ENCODE measurements at regions not wholly inside any gene's neighbourhood (a gene's known extent, or its start where the extent isn't known, plus 50 kb on each side); places are given as distances from the start of the nearest gene placed in this dataset.

DNA sequence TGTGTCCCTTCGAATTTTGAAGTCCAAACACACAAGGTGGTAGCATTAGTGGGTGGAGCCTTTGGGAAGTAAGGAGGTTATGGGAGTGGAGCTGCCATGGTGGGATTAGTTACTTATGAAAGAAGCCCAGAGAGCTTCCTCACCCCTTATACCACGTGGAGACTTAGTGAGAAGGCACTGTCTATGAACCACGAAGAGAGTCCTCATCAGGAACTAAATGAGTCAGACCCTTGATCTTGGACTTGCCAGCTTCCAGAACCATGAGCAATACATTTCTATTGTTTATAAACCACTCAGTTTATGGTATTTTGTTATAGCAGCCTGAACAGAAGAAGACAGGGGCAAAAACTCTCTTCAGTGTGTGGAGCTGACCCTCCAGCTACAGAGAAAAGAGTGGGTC lies 259.3 kb upstream of the AJAP1 start:
- H3K4me1 ChIP-seq (ENCODE audit: control insufficient read depth in 1 of 2, insufficient read depth in 1 of 2, low read depth in 1 of 2, low read length in 1 of 2): no peaks in the 10 kb centered on the region
- H3K27ac ChIP-seq: no peak overlapping the region
- no peaks in the 10 kb centered on the region for H3K27me3 ChIP-seq
- TF ChIP-seq, protein P1, sequence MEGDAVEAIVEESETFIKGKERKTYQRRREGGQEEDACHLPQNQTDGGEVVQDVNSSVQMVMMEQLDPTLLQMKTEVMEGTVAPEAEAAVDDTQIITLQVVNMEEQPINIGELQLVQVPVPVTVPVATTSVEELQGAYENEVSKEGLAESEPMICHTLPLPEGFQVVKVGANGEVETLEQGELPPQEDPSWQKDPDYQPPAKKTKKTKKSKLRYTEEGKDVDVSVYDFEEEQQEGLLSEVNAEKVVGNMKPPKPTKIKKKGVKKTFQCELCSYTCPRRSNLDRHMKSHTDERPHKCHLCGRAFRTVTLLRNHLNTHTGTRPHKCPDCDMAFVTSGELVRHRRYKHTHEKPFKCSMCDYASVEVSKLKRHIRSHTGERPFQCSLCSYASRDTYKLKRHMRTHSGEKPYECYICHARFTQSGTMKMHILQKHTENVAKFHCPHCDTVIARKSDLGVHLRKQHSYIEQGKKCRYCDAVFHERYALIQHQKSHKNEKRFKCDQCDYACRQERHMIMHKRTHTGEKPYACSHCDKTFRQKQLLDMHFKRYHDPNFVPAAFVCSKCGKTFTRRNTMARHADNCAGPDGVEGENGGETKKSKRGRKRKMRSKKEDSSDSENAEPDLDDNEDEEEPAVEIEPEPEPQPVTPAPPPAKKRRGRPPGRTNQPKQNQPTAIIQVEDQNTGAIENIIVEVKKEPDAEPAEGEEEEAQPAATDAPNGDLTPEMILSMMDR (IDR thresholded peaks at IDR 0.05): no peak
- no peaks in the 10 kb centered on the region for H3K36me3 ChIP-seq
- H3K9me3 ChIP-seq: no peaks in the 10 kb centered on the region
- no peak overlapping the region for H3K4me3 ChIP-seq (ENCODE audit: low read depth in 1 of 2, low read length in 1 of 2)

DNA sequence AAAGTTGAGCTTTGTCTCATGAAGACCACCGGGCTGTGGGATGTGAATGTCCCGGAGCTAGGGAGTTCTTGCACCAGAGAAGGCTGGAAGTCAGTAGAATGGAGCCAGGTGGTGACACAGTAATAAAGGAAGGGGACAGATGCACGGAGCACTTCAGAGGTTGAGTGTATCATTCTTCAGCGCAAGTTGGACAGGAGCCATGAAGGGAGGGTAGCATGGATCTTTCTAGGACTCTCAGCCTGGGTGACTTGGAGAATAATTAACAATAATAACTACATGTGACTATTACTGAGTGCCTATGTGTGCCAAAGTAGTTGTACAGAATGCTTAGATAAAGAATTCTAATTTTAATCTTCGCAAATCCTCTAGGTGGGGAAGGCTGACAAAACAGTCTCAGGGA lies 258.7 kb upstream of the AJAP1 start:
- no peaks in the 10 kb centered on the region for H3K4me1 ChIP-seq (ENCODE audit: control insufficient read depth in 1 of 2, insufficient read depth in 1 of 2, low read depth in 1 of 2, low read length in 1 of 2)
- no peaks in the 10 kb centered on the region for H3K36me3 ChIP-seq
- H3K27ac ChIP-seq: no peak overlapping the region
- H3K4me3 ChIP-seq (ENCODE audit: low read depth in 1 of 2, low read length in 1 of 2): no peak overlapping the region
- H3K27me3 ChIP-seq: no peaks in the 10 kb centered on the region
- TF ChIP-seq, protein P1 (IDR thresholded peaks at IDR 0.05): no peak
- no peaks in the 10 kb centered on the region for H3K9me3 ChIP-seq

- Histone ChIP-seq H3K36me3 (no peaks in the 10 kb centered on the region), H3K4me1 (ENCODE audit: control insufficient read depth in 1 of 2, insufficient read depth in 1 of 2, low read depth in 1 of 2, low read length in 1 of 2) (no peaks in the 10 kb centered on the region), H3K4me3 (ENCODE audit: low read depth in 1 of 2, low read length in 1 of 2) (no peak overlapping the region), H3K9me3 (no peaks in the 10 kb centered on the region), H3K27me3 (no peaks in the 10 kb centered on the region), H3K27ac (no peak overlapping the region)
- TF ChIP-seq, protein P1 (IDR thresholded peaks at IDR 0.05): no peak
These were observed 257.9 kb upstream of the AJAP1 start for GRCh38 chr1:4396551-4396950.

- H3K36me3 ChIP-seq: no peaks in the 10 kb centered on the region
- no peak overlapping the region for H3K4me3 ChIP-seq (ENCODE audit: low read depth in 1 of 2, low read length in 1 of 2)
- no peaks in the 10 kb centered on the region for H3K4me1 ChIP-seq (ENCODE audit: control insufficient read depth in 1 of 2, insufficient read depth in 1 of 2, low read depth in 1 of 2, low read length in 1 of 2)
- no peaks in the 10 kb centered on the region for H3K9me3 ChIP-seq
- H3K27me3 ChIP-seq: no peaks in the 10 kb centered on the region
- TF ChIP-seq, protein P1 (IDR thresholded peaks at IDR 0.05): no peak
- no peak overlapping the region for H3K27ac ChIP-seq
These were observed 257.2 kb upstream of the AJAP1 start for GRCh38 chr1:4397196-4397595.

GRCh38 chr1:4402032-4402431 lies 252.4 kb upstream of the AJAP1 start:
- no peaks in the 10 kb centered on the region for H3K4me1 ChIP-seq (ENCODE audit: control insufficient read depth in 1 of 2, insufficient read depth in 1 of 2, low read depth in 1 of 2, low read length in 1 of 2)
- H3K4me3 ChIP-seq (ENCODE audit: low read depth in 1 of 2, low read length in 1 of 2): no peak overlapping the region
- TF ChIP-seq, protein P1 (IDR thresholded peaks at IDR 0.05): no peak
- H3K36me3 ChIP-seq: no peaks in the 10 kb centered on the region
- H3K27ac ChIP-seq: no peak overlapping the region
- H3K27me3 ChIP-seq: peaks cover 4% of the 10 kb centered on the region
- H3K9me3 ChIP-seq: no peaks in the 10 kb centered on the region

Data from neutrophil (primary cell).